Endothelial cell of umbilical vein (primary cell): ENCODE measurements at regions not wholly inside any gene's neighbourhood (a gene's known extent, or its start where the extent isn't known, plus 50 kb on each side); places are given as distances from the start of the nearest gene placed in this dataset.

ENCODE experiments used
- EZH2 ChIP-seq: IDR thresholded peaks from 2 replicates; pipeline ENCODE4 v1.6.1; 2012; ENCODE audit warnings: borderline replicate concordance, low read depth, mild to moderate bottlenecking, moderate library complexity, low read length, inconsistent platforms; ENCODE audit not compliant: severe bottlenecking
- FOS ChIP-seq: IDR thresholded peaks from 2 replicates; pipeline ENCODE4 v1.6.1; 2011; ENCODE audit warnings: mild to moderate bottlenecking, low read length, moderate library complexity, borderline replicate concordance; ENCODE audit not compliant: insufficient read depth
- JUN ChIP-seq: IDR thresholded peaks from 2 replicates; pipeline ENCODE4 v1.6.1; 2011; ENCODE audit warnings: borderline replicate concordance, low read depth; ENCODE audit not compliant: insufficient read length, insufficient read depth
- POLR2A ChIP-seq: IDR thresholded peaks from 2 replicates; pipeline ENCODE4 v1.6.1; 2012; ENCODE audit warnings: low read depth, mild to moderate bottlenecking, control low read depth, low read length
- POLR2AphosphoS5 ChIP-seq: IDR thresholded peaks from 2 replicates; pipeline ENCODE4 v1.6.1; 2012; ENCODE audit warnings: low read depth, mild to moderate bottlenecking, control low read depth, low read length, moderate library complexity; ENCODE audit not compliant: insufficient read depth
- TF ChIP-seq, protein P1 (sequence below), 2 donors: IDR thresholded peaks; 1 replicate in 1 of 2; 2 replicates in 1 of 2; pipeline ENCODE4 v1.5.1; 2011; ENCODE audit warnings: low read length in 2 of 2, mild to moderate bottlenecking in 2 of 2, moderate library complexity in 2 of 2, control low read depth in 1 of 2, inconsistent platforms in 1 of 2, low read depth in 1 of 2; ENCODE audit not compliant: insufficient read depth in 1 of 2; ENCODE audit errors: extremely low read depth in 1 of 2
- TF ChIP-seq, protein P2 (sequence below): IDR thresholded peaks from 2 replicates; pipeline ENCODE4 v1.6.1; 2011; ENCODE audit not compliant: insufficient read depth, insufficient read length

DNA sequence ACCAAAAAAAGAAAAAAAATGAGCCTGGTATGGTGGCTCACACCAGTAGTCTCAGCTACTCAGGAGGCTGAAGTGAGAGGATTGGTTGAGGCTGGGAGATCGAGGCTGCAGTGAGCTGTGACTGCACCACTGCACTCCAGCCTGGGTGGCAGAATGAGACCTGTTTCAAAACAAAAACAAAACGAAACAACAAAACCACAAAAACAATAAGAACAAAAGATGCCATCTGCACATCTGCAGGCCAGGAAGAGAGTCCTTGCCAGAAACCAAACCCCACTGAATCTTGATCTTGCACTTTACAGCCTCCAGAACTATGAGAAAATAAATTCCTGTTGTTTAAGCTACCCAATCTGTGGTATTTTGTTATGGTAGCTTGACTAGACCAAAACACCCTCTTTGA lies 207.7 kb downstream of the YTHDC2 start:
- TF ChIP-seq, protein P1, sequence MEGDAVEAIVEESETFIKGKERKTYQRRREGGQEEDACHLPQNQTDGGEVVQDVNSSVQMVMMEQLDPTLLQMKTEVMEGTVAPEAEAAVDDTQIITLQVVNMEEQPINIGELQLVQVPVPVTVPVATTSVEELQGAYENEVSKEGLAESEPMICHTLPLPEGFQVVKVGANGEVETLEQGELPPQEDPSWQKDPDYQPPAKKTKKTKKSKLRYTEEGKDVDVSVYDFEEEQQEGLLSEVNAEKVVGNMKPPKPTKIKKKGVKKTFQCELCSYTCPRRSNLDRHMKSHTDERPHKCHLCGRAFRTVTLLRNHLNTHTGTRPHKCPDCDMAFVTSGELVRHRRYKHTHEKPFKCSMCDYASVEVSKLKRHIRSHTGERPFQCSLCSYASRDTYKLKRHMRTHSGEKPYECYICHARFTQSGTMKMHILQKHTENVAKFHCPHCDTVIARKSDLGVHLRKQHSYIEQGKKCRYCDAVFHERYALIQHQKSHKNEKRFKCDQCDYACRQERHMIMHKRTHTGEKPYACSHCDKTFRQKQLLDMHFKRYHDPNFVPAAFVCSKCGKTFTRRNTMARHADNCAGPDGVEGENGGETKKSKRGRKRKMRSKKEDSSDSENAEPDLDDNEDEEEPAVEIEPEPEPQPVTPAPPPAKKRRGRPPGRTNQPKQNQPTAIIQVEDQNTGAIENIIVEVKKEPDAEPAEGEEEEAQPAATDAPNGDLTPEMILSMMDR (IDR thresholded peaks at IDR 0.05; ENCODE audit: extremely low read depth in 1 of 2, insufficient read depth in 1 of 2, low read depth in 1 of 2, low read length in 2 of 2), result no peak
- TF ChIP-seq EZH2 (no peak), POLR2A (no peak), JUN (no peak), POLR2AphosphoS5 (no peak), FOS (no peak)
- TF ChIP-seq, protein P2, sequence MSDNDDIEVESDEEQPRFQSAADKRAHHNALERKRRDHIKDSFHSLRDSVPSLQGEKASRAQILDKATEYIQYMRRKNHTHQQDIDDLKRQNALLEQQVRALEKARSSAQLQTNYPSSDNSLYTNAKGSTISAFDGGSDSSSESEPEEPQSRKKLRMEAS, result no peak
